Thyroid gland (tissue), 4 donors: ENCODE measurements at regions not wholly inside any gene's neighbourhood (a gene's known extent, or its start where the extent isn't known, plus 50 kb on each side); places are given as distances from the start of the nearest gene placed in this dataset.

Experiments
- POLR2A ChIP-seq, 2 donors: fragments of 450-650 bp; IDR thresholded peaks; one replicate each; pipeline ENCODE4 v1.6.1; 2017; ENCODE audit warnings: antibody characterized with exemption in 2 of 2, mild to moderate bottlenecking in 2 of 2, moderate library complexity in 1 of 2
- TF ChIP-seq, protein P1 (sequence below), 6 experiments: fragments of 200-600 bp in 3 of 6; fragments of 450-650 bp in 3 of 6; sonication (generic) in 3 of 6; IDR thresholded peaks; one replicate each; pipeline ENCODE4 v1.5.1; 2016 to 2019; ENCODE audit warnings: antibody characterized with exemption in 6 of 6, mild to moderate bottlenecking in 2 of 6, inconsistent platforms in 1 of 6, moderate library complexity in 1 of 6

DNA sequence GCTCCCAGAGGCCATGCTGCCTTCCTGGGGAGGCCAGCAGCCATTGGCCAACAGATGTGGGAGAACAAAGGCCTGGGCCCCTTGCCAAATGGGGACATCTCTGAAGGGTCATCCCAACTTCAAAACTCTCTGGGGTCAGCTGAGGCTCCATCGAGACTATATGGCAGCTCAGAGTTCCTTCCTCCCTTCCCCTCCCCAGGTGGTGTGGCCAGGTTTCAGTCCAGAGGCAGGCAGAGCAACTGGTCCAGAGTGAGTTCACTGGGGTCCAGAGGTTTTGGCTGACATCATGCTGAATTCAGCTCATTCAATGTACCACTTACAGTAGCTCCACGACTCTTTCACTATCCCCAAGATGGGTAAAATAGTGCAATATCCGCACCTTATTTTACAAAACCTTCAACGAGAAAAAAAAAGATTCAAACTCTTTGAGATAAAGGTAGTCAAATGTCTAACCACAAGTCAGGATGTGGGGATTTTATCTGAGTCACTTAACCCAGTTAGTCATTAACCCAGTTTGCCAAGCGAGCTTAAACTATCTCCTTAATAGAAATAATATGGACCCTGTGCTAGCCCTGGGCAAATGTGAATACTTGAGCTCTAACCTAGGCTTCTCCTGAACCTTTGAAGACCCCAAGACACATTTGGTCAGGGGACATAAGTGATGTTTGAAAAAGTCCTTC, 108.4 kb upstream of the PLEKHG1 start:
- TF ChIP-seq, protein P1, sequence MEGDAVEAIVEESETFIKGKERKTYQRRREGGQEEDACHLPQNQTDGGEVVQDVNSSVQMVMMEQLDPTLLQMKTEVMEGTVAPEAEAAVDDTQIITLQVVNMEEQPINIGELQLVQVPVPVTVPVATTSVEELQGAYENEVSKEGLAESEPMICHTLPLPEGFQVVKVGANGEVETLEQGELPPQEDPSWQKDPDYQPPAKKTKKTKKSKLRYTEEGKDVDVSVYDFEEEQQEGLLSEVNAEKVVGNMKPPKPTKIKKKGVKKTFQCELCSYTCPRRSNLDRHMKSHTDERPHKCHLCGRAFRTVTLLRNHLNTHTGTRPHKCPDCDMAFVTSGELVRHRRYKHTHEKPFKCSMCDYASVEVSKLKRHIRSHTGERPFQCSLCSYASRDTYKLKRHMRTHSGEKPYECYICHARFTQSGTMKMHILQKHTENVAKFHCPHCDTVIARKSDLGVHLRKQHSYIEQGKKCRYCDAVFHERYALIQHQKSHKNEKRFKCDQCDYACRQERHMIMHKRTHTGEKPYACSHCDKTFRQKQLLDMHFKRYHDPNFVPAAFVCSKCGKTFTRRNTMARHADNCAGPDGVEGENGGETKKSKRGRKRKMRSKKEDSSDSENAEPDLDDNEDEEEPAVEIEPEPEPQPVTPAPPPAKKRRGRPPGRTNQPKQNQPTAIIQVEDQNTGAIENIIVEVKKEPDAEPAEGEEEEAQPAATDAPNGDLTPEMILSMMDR (IDR thresholded peaks at IDR 0.05), result no peak
- no peak for TF ChIP-seq POLR2A (IDR thresholded peaks at IDR 0.05)
